ENCODE measurements at regions not wholly inside any gene's neighbourhood (a gene's known extent, or its start where the extent isn't known, plus 50 kb on each side); places are given as distances from the start of the nearest gene placed in this dataset.

GRCh38 chr17:34736611-34737010, 157.2 kb downstream of the TMEM132E start:
- no peak for DNase-seq

GRCh38 chr17:34733333-34733732, 154.0 kb downstream of the TMEM132E start:
- DNase-seq = no peak

DNA sequence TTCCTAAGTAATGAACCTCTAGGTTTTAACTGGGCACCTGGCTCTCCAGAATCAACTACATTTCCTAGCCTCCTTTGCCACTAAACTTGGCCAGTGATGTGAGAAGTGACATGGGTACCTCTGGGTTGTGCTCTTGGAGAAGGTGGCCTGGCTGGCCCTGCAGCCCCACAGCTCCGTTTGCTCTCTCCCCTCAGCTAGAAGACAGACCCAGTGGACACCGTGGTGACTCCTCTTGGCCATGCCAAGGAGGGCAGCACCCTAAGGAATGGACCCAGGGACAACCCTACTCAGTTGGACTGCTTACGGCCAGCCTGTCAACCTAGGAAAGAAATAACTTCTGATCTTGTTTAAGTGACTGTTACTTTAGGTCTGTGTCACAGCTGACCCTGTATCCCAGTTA, 151.4 kb downstream of the TMEM132E start:
- DNase-seq = no peak

DNA sequence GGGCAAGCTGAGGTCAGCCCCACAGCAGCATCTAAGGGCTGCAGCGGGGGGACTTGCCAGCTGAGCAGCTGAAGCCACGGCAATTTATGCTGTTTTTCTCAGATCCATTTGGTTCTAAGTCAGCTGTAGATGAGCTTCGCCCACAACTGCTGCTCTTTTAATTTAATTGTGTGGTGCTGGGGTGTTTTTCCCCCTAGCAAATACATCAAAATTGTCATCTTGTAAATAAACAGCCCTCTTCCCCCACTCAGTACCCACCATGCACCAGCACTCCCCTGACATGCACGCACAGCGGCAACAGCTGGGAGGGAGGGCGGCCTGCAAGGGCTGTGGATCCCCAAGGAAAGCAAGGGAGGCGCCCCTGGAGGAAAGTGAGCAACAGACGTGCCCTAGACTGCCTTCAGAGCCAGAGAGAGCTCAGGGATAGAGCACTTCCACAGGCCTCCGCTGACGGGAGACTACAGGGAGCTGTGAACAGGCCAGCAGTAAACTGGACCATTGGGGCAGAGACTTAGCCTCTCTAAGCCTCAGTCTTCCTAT, 149.5 kb downstream of the TMEM132E start:
- DNase-seq = no peak

DNA sequence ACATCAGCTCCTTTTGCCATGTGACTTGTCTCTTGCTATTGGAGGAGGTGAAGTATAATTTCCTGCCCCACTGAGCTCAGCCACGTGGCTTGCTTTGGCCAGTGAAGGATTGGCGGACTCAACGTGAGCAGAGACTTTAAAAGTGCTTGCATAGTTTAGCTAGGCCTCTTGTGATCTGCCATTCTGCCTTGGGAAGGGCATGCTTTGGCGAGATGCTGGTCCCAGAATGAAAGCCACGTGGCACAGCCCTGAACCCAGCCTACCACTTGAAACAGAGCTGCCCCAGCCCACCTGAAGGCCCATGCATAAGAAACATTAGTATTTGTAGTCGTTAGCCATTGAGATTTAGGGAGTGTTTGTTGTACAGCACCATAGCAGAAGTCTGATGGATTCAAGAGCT, 148.2 kb downstream of the TMEM132E start:
- no peak for DNase-seq

GRCh38 chr17:34726536-34727384, 147.4 kb downstream of the TMEM132E start:
- DNase-seq = no peak

GRCh38 chr17:34725725-34726124, 146.3 kb downstream of the TMEM132E start:
- DNase-seq = no peak

DNA sequence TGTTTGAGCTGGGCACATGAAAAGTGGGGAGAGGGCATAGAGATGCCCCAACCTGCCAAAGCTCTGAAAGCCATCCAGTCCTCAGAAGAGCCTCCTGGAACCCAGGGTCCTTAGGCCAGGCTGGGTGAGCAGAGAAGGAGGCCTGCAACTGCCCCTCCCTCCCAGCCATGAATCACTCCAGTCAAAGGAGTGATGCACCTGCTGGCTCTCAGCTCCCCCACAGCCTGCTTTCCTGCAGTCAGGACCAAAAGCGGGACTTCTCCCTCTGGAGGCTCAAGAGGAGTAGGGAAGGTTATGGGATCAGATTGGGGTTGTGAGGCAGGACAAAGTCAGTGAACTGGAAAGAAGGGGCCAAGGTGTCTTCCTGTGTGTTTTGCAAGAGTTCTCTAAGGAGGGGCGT, 145.6 kb downstream of the TMEM132E start:
- DNase-seq = no peak

DNA sequence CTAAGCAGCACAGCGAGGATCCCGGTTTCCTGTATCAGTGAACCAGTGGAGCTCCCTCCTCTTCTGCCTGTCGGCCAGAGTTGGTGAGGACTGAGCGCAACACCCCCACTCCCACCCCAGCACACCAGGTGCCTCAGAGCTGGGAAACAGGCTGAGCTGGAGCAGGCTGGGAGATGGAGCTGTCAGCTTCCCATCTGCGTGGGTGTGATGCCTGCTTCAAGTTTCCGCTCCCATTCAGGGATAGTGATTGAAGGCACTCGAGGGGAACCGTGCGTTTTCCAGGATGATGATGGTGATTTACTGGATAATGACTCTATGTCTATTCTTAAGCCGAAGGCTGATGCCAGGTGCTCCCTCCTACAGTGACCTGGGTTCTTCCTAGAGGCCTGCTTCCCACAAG, 144.5 kb downstream of the TMEM132E start:
- no peak for DNase-seq

GRCh38 chr17:34721326-34721725, 141.9 kb downstream of the TMEM132E start:
- peak in 1 of 14 donors; percentile 55 for DNase-seq

DNA sequence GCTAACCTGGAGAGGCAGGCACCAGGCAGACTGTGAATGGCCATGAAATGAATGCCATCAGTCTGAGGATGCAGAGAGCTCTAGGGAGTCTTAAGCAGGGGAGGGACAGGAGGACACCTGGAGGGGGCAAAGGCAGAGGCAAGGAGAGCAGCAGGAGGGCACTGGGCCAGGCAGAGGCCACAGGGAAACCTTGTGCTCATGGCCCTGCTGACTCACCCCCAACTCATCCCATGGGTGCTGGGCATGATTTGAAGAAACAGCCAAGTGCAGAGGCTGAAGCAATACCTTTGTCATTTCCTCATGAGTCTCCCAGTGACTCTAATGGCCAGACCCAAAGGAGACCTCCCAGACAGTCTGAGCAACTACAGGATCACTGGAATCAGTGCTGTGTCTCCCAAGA, 141.4 kb downstream of the TMEM132E start:
- DNase-seq = peak in 1 of 14 donors; percentile 10

GRCh38 chr17:34719569-34719968, 140.2 kb downstream of the TMEM132E start:
- no peak for DNase-seq

DNA sequence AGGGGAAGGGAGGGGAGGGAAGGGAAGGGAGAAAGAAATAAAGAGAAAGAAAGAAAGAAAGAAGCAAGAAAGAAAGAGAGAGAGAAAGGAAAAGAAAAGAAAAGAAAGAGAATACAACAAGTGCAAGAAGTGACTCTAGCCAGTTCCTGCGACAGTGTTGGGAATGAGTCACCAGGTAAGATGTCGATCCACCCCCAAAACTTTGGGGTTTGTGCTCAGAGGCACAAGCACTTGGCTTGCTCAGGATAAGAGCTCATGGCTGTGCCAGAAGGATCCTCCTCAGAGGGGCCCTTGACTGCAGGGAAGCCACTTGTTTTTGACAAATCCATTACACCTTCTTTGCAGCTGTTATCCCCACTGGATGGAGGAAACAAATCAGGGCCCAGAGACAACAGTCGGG, 137.7 kb downstream of the TMEM132E start:
- DNase-seq = no peak

- DNase-seq = no peak
These were observed 136.9 kb downstream of the TMEM132E start for GRCh38 chr17:34716291-34716690.

DNA sequence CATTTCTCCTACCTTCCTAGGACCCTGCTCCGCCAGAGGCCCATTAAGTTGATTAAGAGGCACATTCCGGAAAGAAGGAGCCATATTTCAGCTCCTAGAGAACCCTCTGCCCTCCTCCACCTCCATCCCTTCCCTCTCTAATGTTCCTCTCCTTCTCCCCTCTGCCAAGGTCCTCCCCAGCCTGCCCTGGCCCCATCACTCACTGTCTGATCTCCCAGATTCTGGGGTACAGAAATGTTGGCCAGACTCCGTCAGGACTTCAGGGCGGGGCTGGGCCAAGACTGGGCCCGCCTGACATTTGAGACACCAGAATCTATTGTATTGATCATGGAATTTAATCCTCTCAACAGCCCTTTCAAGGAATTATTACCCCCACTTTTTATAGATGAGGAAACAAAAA, 136.1 kb downstream of the TMEM132E start:
- no peak for DNase-seq

GRCh38 chr17:34714475-34715410, 135.4 kb downstream of the TMEM132E start:
- no peak for DNase-seq

- no peak for DNase-seq
These were observed 134.3 kb downstream of the TMEM132E start for GRCh38 chr17:34713687-34714086.

DNA sequence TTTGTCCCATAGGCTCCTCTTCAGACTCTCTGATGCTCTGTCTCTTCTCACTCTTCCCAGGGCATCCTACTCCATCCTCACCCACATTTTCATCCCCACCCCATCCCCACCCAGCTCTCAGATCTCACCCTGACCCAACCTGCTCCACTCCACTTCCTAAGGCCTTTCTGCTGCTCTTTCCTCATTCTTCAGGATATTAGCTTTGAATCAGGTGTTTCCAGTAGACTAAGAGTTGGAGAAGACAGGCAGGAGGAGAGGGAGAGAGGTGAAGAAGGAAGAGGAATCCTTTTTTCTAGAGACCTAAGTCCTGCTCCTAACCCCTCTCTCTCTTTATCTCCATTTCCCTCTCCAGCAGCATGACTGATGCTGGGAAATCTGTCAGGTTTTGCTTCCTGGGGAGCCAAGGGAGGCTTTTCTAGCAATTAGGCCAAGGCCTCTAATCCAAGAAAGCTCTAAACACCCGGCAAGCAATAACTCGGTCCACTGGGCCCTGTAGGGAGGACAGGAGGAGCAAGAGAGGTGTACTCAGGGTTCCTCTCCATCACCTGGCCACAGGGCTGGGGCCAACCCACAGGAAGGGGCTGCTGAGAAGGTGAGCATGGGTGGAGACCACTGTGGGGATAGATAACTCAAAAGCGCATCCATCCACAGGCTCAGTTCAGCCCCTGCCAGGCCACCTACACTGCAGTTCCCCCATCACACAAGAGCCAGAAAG, 133.3 kb downstream of the TMEM132E start:
- DNase-seq = peak in 1 of 14 donors; percentile 6

DNA sequence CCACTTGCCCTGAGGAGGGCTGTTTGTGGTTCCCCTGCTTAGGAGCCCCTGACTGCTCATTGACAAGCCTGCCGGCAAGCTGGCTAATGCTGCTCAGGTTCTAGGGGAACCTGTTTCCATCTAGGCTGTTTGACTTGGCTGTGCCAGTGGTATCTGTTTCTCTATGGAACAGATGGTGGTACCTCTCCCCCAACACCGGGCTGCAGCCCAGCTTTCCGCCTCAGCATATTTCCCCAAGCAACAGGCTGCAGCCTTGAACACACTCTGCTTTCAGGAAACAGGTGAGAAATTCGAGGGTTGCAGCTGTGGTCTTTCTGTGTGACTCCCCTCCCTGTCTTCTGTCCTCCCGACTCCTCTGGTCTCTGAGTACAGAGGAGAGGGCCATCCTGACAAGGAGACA, 132.3 kb downstream of the TMEM132E start:
- DNase-seq = peak in 1 of 14 donors; percentile 87

GRCh38 chr17:34710226-34710625, 130.8 kb downstream of the TMEM132E start:
- no peak for DNase-seq

DNA sequence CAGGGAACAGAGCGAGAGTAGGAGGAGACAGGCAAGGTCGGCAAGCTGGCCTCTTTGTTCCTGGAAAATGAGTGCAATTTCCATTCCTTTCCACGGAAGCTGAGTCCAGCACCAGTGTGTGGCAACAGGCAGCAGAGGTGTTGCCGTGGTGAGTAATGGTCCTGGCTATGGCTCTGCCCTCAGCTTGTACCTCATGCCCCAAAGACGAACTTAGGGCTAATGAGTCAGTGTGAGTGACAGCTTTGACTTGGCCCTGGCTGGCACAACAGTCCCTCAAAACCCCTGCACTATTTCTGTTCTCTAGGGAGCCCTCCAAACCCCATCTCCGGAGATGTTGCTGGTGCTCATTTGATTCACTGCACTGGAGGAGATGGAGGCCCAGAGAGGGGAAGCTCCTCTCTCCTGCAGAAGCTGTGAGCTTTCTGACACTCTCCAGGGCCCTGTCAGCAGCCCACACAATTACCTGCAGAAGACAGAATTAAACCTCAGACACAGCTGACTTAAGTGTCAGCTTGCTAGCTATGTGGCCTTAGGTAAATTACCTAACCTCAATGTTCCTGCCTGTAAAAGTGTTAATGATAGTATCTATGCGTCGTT, 129.9 kb downstream of the TMEM132E start:
- DNase-seq = peak in 1 of 14 donors; percentile 9

GRCh38 chr17:34706029-34706428, 126.6 kb downstream of the TMEM132E start:
- no peak for DNase-seq

Data from C1 segment of cervical spinal cord (tissue), 14 donors.